H54 (cell line): ENCODE measurements at regions not wholly inside any gene's neighbourhood (a gene's known extent, or its start where the extent isn't known, plus 50 kb on each side); places are given as distances from the start of the nearest gene placed in this dataset.

Source experiments
- DNase-seq: peaks from one replicate; pipeline ENCODE4 v3.0.0; 2011; ENCODE audit warnings: low spot score, mixed read lengths; ENCODE audit not compliant: insufficient read length
- FAIRE-seq: peaks from 3 replicates; lab custom pipeline; 2011; peaks lifted over from hg19 to GRCh38; lab: Jason Lieb, UNC
- POLR2A ChIP-seq: IDR thresholded peaks from 2 replicates; pipeline ENCODE4 v1.6.1; 2011; ENCODE audit warnings: low read depth, mild to moderate bottlenecking, low read length

DNA sequence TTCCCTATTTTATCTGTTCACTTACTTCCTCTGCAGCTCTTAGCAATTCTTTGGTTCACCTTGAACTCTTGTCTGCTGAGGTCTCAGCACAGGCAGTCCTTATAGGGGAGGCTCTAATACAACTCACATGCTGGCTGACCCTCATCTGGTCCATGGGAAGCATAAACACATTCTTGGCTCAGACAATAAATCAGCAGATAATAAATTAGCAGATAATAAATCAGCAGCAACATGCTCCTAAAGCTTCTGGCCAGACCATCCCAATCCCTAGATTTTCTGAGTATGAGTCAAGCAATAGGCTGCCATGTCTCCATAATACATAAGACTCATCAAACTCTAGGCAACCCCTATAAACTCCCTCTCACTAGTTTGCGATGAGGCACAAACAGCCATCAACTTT lies 208.6 kb upstream of the STEAP4 start:
- DNase-seq (no peak), FAIRE-seq (no peak)
- TF ChIP-seq POLR2A, result no peak

DNA sequence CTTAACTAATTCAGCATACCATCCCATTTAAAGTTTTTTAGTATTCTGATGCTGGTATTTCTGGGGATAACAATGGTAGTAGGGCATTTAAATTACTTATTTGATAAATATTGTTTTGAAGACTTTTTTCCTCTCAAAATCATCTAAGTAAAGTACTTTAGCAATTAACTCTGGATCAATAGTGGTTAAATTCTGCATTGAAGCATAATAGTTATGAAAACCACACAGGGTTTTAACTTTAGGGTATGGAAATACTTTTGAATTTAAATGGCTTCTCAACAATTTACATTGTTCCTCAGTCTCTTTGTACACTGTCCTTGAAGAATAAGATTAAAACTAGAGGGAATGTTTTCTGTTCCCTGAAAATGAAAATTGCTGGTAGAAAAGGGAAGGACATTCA lies 202.6 kb upstream of the STEAP4 start:
- FAIRE-seq (no peak), DNase-seq (no peak)
- no peak for TF ChIP-seq POLR2A

- TF ChIP-seq POLR2A, result no peak
- DNase-seq, result no peak
- FAIRE-seq, result no peak
Measured at GRCh38 chr7:88500131-88500530, 193.4 kb upstream of the STEAP4 start.

DNA sequence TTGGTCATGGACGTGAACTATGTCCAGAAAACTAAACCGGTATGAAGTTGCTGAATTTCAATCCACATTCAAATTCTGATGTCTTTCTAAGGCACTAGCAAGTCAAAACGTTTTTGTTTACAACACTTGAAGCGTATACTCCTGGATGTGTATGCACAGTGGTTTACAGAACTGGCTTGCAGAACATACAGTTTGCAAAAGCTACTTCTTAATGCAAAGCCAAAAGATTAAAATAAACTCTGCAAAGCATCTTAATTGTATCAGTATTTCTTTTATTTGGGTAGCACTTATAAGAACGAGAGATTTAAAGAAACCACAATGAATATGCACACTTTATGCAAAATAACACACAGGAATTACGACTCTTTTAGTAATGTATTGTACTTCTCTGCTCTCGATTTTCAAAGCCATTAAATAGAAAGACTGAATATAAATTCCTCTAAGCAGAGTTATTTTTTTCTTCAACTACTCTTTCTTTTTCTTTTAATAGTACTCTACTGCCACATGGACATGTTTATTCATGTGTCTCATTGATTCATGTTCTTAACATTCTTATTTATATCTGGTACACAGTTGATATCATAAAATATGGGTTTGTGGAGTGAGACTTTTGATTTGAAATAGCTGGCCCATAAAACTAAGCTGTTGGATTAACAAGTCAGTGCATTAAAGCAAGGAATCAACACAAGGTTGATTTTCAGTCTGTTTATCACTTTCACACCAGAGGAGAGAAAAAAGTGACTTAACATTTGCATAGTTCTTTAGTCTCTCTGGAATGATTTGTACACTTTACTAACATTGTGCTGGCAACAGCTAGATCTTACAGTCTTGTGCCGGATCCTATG lies 189.4 kb upstream of the STEAP4 start:
- DNase-seq, result no peak
- FAIRE-seq, result no peak
- TF ChIP-seq POLR2A, result no peak

DNA sequence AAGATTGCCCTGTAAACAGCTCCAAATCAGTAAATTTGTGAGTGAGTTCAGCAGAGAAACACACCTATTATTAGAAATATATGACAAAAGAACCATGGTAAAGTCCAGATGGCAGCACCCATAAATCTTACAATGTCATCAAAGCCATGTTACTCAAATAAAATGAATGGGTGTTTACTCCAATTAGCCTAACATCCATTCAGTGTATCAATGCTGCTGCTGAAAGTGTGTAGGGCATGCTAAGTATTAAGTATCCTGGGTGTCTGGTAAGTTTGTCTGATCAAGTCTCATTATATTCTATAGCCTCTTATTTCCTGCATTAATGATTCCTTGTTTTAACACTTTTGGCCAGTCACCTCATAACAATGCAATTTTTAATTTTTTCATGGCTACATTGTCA lies 185.5 kb upstream of the STEAP4 start:
- DNase-seq (no peak), FAIRE-seq (no peak)
- TF ChIP-seq POLR2A, result no peak

DNA sequence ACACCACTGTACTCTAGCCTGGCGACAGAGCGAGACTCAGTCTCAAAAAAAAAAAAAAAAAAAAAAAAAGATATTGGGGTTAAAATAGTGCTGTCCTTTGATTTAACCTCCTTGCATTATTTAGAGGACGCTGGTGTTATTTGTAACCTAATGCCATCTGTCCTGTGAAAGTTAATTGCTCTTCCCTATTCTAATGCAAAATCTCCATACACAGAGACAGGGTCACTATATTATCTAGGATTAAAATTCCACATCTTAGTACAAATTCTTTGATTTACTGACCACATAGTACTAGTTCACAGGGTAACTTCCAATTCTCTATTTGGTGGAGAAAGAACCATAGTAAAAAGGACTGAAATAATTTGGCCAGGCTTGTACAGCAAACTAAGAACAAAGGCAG lies 184.2 kb upstream of the STEAP4 start:
- no peak for TF ChIP-seq POLR2A
- no peak for FAIRE-seq
- DNase-seq, result no peak

DNA sequence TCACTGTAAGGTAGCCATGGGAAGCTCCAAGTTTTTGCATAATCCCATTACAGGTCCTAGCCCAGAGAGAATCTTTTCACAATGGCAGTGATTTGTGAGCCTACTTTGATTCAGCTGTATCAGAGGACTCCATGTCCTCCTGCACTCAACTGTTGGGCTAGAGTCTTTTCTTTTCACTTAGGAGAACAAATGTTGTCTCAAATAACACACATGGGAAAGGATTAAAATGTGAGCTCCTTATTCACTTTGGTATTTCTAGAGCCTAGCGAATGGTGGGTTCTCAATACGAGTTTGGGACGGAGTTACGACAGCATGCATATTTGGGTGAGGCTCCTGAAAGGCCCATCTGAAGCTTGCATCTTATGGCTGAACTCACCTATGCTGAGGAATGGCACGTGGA lies 183.5 kb upstream of the STEAP4 start:
- TF ChIP-seq POLR2A, result no peak
- FAIRE-seq (no peak), DNase-seq (no peak)

- FAIRE-seq, result no peak
- no peak for TF ChIP-seq POLR2A
- no peak for DNase-seq
Measured at GRCh38 chr7:88485821-88486220, 179.1 kb upstream of the STEAP4 start.

- TF ChIP-seq POLR2A, result no peak
- no peak for FAIRE-seq
- DNase-seq, result no peak
Measured at GRCh38 chr7:88484551-88484950, 177.9 kb upstream of the STEAP4 start.

DNA sequence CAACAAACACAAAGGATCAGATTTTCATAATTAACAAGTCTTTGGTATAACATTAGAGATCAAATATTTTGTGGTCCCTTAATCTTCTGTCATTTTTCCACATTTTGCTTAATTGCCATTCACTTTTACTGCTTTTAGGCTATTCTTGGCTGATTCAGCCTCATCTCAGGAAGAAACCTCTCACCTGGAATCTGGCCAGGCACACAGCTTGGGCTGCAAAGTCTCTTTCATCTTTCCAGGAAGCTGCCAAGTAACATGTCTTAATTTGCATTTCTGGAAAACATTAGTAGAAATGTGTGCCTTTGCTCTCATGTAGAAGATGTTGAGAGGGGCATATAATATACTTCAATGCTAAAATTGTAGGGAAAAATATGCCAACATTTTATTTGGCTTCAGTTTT lies 174.2 kb upstream of the STEAP4 start:
- no peak for TF ChIP-seq POLR2A
- no peak for FAIRE-seq
- DNase-seq, result no peak

DNA sequence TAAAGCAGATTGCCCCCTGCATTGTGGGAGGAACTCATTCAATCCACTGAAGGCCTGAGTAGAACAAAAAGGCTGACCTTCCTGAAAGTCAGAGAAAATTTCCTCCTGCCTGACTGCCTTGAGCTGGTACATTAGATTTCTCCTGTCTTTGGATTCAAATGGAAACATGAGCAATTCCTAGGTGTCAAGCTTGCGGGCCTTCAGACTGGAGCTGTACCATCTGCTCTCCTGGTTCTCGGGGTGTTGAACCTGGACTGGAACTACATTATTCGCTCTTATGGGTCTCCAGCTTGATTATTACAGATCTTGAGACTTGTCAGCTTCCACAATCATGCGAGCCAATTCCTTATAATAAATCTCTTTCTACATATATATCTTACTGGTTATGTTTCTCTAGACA lies 173.6 kb upstream of the STEAP4 start:
- no peak for FAIRE-seq
- no peak for TF ChIP-seq POLR2A

DNA sequence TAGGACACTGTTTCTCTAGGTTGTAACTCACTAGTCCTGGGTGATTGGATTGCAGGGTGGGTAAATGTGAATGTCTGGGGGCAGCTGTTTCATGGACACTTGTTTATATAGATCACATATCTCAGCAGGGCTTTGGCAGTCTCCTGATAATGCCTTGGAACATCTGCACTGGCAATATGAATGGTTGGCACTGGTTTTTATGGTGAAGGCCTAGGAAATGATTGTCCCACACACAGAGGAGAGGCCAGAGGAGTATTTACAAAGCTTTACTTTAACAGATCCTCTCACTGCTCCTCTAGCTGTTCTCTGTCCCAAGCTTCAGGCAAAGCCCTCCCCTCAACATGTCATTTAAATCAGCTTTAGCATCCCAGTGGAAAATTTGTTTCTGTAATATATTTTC lies 171.3 kb upstream of the STEAP4 start:
- no peak for TF ChIP-seq POLR2A
- FAIRE-seq (no peak), DNase-seq (no peak)

More for the DNA sequence above, 173.6 kb upstream of the STEAP4 start:
- no peak for DNase-seq

DNA sequence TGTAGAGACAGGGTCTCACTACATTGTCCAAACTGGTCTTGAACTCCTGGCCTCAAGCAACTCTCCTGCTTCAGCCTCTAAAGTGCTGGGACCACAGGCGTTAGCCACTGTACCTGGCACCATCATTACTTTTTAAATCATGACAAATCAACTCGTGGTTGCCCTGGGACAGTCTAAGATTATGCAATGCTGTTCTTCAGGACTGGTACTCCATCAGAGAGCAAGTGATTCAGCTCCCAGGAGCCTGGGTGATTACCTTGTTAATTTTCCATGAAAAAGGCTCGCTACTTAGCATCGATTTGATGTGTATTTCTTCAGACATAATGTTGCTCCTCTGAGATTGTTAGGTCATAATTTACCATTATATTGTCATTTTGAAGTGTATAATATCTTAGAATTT lies 158.9 kb upstream of the STEAP4 start:
- TF ChIP-seq POLR2A, result no peak
- FAIRE-seq (no peak), DNase-seq (no peak)

GRCh38 chr7:88462799-88463198 lies 156.1 kb upstream of the STEAP4 start:
- no peak for TF ChIP-seq POLR2A
- FAIRE-seq (no peak), DNase-seq (no peak)

GRCh38 chr7:88460650-88461049 lies 154.0 kb upstream of the STEAP4 start:
- no peak for DNase-seq
- no peak for TF ChIP-seq POLR2A
- no peak for FAIRE-seq
